MM.1S (cell line): ENCODE measurements at regions not wholly inside any gene's neighbourhood (a gene's known extent, or its start where the extent isn't known, plus 50 kb on each side); places are given as distances from the start of the nearest gene placed in this dataset.

Source experiments
- CTCF ChIP-seq: fragments of 300-600 bp; sonication (generic); IDR thresholded peaks from 2 replicates; pipeline ENCODE4 v1.5.1; 2016; ENCODE audit warnings: antibody characterized with exemption, low read length, mixed read lengths
- EZH2 ChIP-seq: fragments of 300-600 bp; sonication (generic); optimal IDR thresholded peaks from 2 replicates; pipeline ENCODE3; 2017; ENCODE audit warnings: low read depth, mild to moderate bottlenecking, antibody characterized with exemption, low read length, mixed read lengths
- EZH2phosphoT487 ChIP-seq: fragments of 300-600 bp; sonication (generic); IDR thresholded peaks from 2 replicates; pipeline ENCODE4 v1.6.1; 2018; ENCODE audit warnings: antibody characterized with exemption, low read length

- no peak for TF ChIP-seq CTCF
- TF ChIP-seq EZH2phosphoT487, result no peak
- TF ChIP-seq EZH2, result no peak
Measured at GRCh38 chr5:66344544-66344943, 200.4 kb downstream of the SREK1 start.
